HEK293 (cell line): ENCODE measurements at regions not wholly inside any gene's neighbourhood (a gene's known extent, or its start where the extent isn't known, plus 50 kb on each side); places are given as distances from the start of the nearest gene placed in this dataset.

Source experiments
- CTCF ChIA-PET: fragments of 350-600 bp; formaldehyde crosslinking; extraction: SDS; loops from one replicate; lab custom pipeline; 2021; ENCODE audit warnings: antibody characterized with exemption; lab: Yijun Ruan, JAX
- POLR2A ChIA-PET: fragments of 300-600 bp; formaldehyde crosslinking; extraction: SDS; loops from one replicate; lab custom pipeline; 2020; ENCODE audit warnings: antibody characterized with exemption, inconsistent platforms; lab: Yijun Ruan, JAX
- H3K27ac ChIP-seq: fragments of 200-500 bp; sonication (Bioruptor generic); 2 replicates; pipeline ENCODE4 v1.5.1; 2014; ENCODE audit warnings: low read depth, low read length, control low read depth, inconsistent platforms; ENCODE audit errors: extremely low read depth
- H3K36me3 ChIP-seq, 2 experiments: fragments of 200-500 bp in 1 of 2; sonication (Bioruptor generic) in 1 of 2; 1 replicate in 1 of 2; 2 replicates in 1 of 2; pipeline ENCODE4 v1.5.1; 2014 to 2017; ENCODE audit warnings: inconsistent platforms in 2 of 2, low read length in 2 of 2; ENCODE audit not compliant: control insufficient read depth in 2 of 2, insufficient read depth in 1 of 2
- H3K4me1 ChIP-seq: fragments of 200-500 bp; sonication (Bioruptor generic); 2 replicates; pipeline ENCODE4 v1.5.1; 2014; ENCODE audit warnings: mild to moderate bottlenecking, low read length, inconsistent platforms; ENCODE audit not compliant: control insufficient read depth, insufficient read depth
- H3K4me3 ChIP-seq: 2 replicates; pipeline ENCODE4 v1.5.1; 2011; ENCODE audit warnings: low read depth, mild to moderate bottlenecking, control low read depth, low read length, moderate library complexity
- H3K9me3 ChIP-seq: fragments of 200-500 bp; sonication (Bioruptor generic); 2 replicates; pipeline ENCODE4 v1.5.1; 2014; ENCODE audit warnings: low read depth, low read length, inconsistent platforms; ENCODE audit not compliant: control insufficient read depth, insufficient read depth
- ATF2 ChIP-seq: fragments of 450-650 bp; formaldehyde crosslinking; IDR thresholded peaks from 2 replicates; pipeline ENCODE4 v1.5.1; 2016; ENCODE audit warnings: missing biosample characterization, missing genetic modification characterization, low read depth
- MEIS1 ChIP-seq: sonication (generic); formaldehyde crosslinking; IDR thresholded peaks from 2 replicates; pipeline ENCODE4 v1.8.1; 2022; ENCODE audit warnings: missing genetic modification reagents, mild to moderate bottlenecking, borderline replicate concordance
- MZF1 ChIP-seq: fragments of 450-650 bp; formaldehyde crosslinking; IDR thresholded peaks from 2 replicates; pipeline ENCODE4 v1.5.1; 2017; ENCODE audit warnings: missing biosample characterization, missing genetic modification characterization, borderline replicate concordance
- PRDM10 ChIP-seq: fragments of 450-650 bp; formaldehyde crosslinking; IDR thresholded peaks from 2 replicates; pipeline ENCODE4 v1.5.1; 2016; ENCODE audit warnings: missing biosample characterization, missing genetic modification characterization
- SP3 ChIP-seq: fragments of 450-650 bp; formaldehyde crosslinking; IDR thresholded peaks from 2 replicates; pipeline ENCODE4 v1.5.1; 2016; ENCODE audit warnings: missing biosample characterization, missing genetic modification characterization
- YY1 ChIP-seq: fragments of 450-650 bp; formaldehyde crosslinking; IDR thresholded peaks from 2 replicates; pipeline ENCODE4 v1.5.1; 2018; ENCODE audit warnings: missing biosample characterization, missing genetic modification characterization
- YY2 ChIP-seq: fragments of 450-650 bp; formaldehyde crosslinking; IDR thresholded peaks from 2 replicates; pipeline ENCODE4 v1.5.1; 2016; ENCODE audit warnings: missing biosample characterization, missing genetic modification characterization
- ZNF10 ChIP-seq: fragments of 450-650 bp; formaldehyde crosslinking; IDR thresholded peaks from 2 replicates; pipeline ENCODE4 v1.5.1; 2017; ENCODE audit warnings: missing biosample characterization, missing genetic modification characterization
- ZNF138 ChIP-seq: fragments of 450-650 bp; formaldehyde crosslinking; IDR thresholded peaks from 2 replicates; pipeline ENCODE4 v1.5.1; 2016; ENCODE audit warnings: missing biosample characterization, missing genetic modification characterization, borderline replicate concordance
- ZNF2 ChIP-seq: fragments of 450-650 bp; formaldehyde crosslinking; IDR thresholded peaks from 2 replicates; pipeline ENCODE4 v1.5.1; 2016; ENCODE audit warnings: missing biosample characterization, missing genetic modification characterization
- ZNF302 ChIP-seq: fragments of 450-650 bp; formaldehyde crosslinking; IDR thresholded peaks from 2 replicates; pipeline ENCODE4 v1.5.1; 2016; ENCODE audit warnings: missing biosample characterization, missing genetic modification characterization, low read depth
- ZNF366 ChIP-seq: fragments of 450-650 bp; formaldehyde crosslinking; conservative IDR thresholded peaks from 2 replicates; pipeline ENCODE4 v1.5.1; 2016; ENCODE audit warnings: missing biosample characterization, missing genetic modification characterization
- ZNF433 ChIP-seq: fragments of 450-650 bp; formaldehyde crosslinking; IDR thresholded peaks from 2 replicates; pipeline ENCODE4 v1.5.1; 2016; ENCODE audit warnings: missing biosample characterization, missing genetic modification characterization, low read depth
- ZNF529 ChIP-seq: fragments of 450-650 bp; formaldehyde crosslinking; IDR thresholded peaks from 2 replicates; pipeline ENCODE4 v1.5.1; 2017; ENCODE audit warnings: missing genetic modification characterization, missing biosample characterization; ENCODE audit not compliant: insufficient replicate concordance
- ZNF548 ChIP-seq: fragments of 450-650 bp; formaldehyde crosslinking; IDR thresholded peaks from 2 replicates; pipeline ENCODE4 v1.5.1; 2016; ENCODE audit warnings: missing biosample characterization, missing genetic modification characterization
- ZNF560 ChIP-seq: fragments of 450-650 bp; formaldehyde crosslinking; IDR thresholded peaks from 2 replicates; pipeline ENCODE4 v1.5.1; 2017; ENCODE audit warnings: missing biosample characterization, missing genetic modification characterization, borderline replicate concordance
- ZNF624 ChIP-seq: fragments of 450-650 bp; formaldehyde crosslinking; IDR thresholded peaks from 2 replicates; pipeline ENCODE4 v1.5.1; 2017; ENCODE audit warnings: missing biosample characterization, missing genetic modification characterization
- ZNF626 ChIP-seq: fragments of 450-650 bp; sonication (Bioruptor Pico); formaldehyde crosslinking; IDR thresholded peaks from 2 replicates; pipeline ENCODE4 v1.5.1; 2018; ENCODE audit warnings: missing biosample characterization, missing genetic modification characterization, inconsistent platforms
- ZNF677 ChIP-seq: fragments of 450-650 bp; IDR thresholded peaks from 2 replicates; pipeline ENCODE4 v1.5.0; 2018; ENCODE audit warnings: missing biosample characterization, mild to moderate bottlenecking, missing genetic modification characterization, moderate library complexity
- ZNF747 ChIP-seq: fragments of 450-650 bp; formaldehyde crosslinking; IDR thresholded peaks from 2 replicates; pipeline ENCODE4 v1.5.1; 2016; ENCODE audit warnings: missing biosample characterization, missing genetic modification characterization
- ZNF768 ChIP-seq: fragments of 450-650 bp; formaldehyde crosslinking; IDR thresholded peaks from 2 replicates; pipeline ENCODE4 v1.5.1; 2018; ENCODE audit warnings: missing biosample characterization, mild to moderate bottlenecking, missing genetic modification characterization
- ZNF791 ChIP-seq: fragments of 450-650 bp; formaldehyde crosslinking; IDR thresholded peaks from 2 replicates; pipeline ENCODE4 v1.5.1; 2016; ENCODE audit warnings: missing biosample characterization, missing genetic modification characterization
- ZSCAN16 ChIP-seq: fragments of 450-650 bp; formaldehyde crosslinking; IDR thresholded peaks from 2 replicates; pipeline ENCODE4 v1.5.1; 2016; ENCODE audit warnings: missing biosample characterization, missing genetic modification characterization
- ZSCAN30 ChIP-seq: fragments of 450-650 bp; IDR thresholded peaks from 2 replicates; pipeline ENCODE4 v1.5.1; 2018; ENCODE audit warnings: missing biosample characterization, mild to moderate bottlenecking, missing genetic modification characterization, moderate library complexity
- TF ChIP-seq, protein P1 (sequence below): fragments of 450-650 bp; formaldehyde crosslinking; IDR thresholded peaks from 2 replicates; pipeline ENCODE4 v1.5.1; 2017; ENCODE audit warnings: missing biosample characterization, missing genetic modification characterization
- TF ChIP-seq, protein P2 (sequence below): fragments of 450-650 bp; formaldehyde crosslinking; IDR thresholded peaks from 2 replicates; pipeline ENCODE4 v1.5.1; 2016; ENCODE audit warnings: missing biosample characterization, missing genetic modification characterization, low read depth

GRCh38 chr2:160610041-160610440, 116.4 kb upstream of the RBMS1 start:
- ChIA-PET CTCF (no interaction called here), POLR2A (no interaction called here)
- Histone ChIP-seq H3K4me1 (no peaks in the 10 kb centered on the region), H3K36me3 (no peaks in the 10 kb centered on the region)
- no peak for TF ChIP-seq ZNF560 (tag by site-specific recombination)
- no peak for TF ChIP-seq ZNF768 (tag by site-specific recombination)
- no peak for TF ChIP-seq ZNF791
- TF ChIP-seq ZNF366 (tag by site-specific recombination): no peak
- TF ChIP-seq MZF1 (tag by site-specific recombination): no peak
- no peak for TF ChIP-seq ZNF529 (tag by site-specific recombination)
- TF ChIP-seq, all 188 proteins: peak for 0
- H3K4me3 ChIP-seq: no peak overlapping the region
- H3K9me3 ChIP-seq: no peaks in the 10 kb centered on the region
- H3K27ac ChIP-seq: no peak overlapping the region

- H3K36me3 ChIP-seq: no peaks in the 10 kb centered on the region
- no peaks in the 10 kb centered on the region for H3K4me1 ChIP-seq
- ChIA-PET CTCF (no interaction called here), POLR2A (no interaction called here)
- H3K4me3 ChIP-seq: no peak overlapping the region
- H3K27ac ChIP-seq: no peak overlapping the region
- no peak for TF ChIP-seq YY2 (tag by site-specific recombination)
- no peak for TF ChIP-seq ZNF624 (tag by site-specific recombination)
- TF ChIP-seq ZNF548 (tag by site-specific recombination): no peak
- TF ChIP-seq ZNF2 (tag by site-specific recombination): no peak
- no peak for TF ChIP-seq ZNF433
- TF ChIP-seq MEIS1 (CRISPR knock-in tag): no peak
- no peak for TF ChIP-seq ZNF10 (tag by site-specific recombination)
- no peak for TF ChIP-seq ZNF626
- no peak for TF ChIP-seq ZNF677 (tag by site-specific recombination)
- no peak for TF ChIP-seq ZNF747 (tag by site-specific recombination)
- TF ChIP-seq, protein P1, sequence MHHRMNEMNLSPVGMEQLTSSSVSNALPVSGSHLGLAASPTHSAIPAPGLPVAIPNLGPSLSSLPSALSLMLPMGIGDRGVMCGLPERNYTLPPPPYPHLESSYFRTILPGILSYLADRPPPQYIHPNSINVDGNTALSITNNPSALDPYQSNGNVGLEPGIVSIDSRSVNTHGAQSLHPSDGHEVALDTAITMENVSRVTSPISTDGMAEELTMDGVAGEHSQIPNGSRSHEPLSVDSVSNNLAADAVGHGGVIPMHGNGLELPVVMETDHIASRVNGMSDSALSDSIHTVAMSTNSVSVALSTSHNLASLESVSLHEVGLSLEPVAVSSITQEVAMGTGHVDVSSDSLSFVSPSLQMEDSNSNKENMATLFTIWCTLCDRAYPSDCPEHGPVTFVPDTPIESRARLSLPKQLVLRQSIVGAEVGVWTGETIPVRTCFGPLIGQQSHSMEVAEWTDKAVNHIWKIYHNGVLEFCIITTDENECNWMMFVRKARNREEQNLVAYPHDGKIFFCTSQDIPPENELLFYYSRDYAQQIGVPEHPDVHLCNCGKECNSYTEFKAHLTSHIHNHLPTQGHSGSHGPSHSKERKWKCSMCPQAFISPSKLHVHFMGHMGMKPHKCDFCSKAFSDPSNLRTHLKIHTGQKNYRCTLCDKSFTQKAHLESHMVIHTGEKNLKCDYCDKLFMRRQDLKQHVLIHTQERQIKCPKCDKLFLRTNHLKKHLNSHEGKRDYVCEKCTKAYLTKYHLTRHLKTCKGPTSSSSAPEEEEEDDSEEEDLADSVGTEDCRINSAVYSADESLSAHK (tag by site-specific recombination): no peak
- no peak for TF ChIP-seq ZSCAN30 (tag by site-specific recombination)
- TF ChIP-seq PRDM10 (tag by site-specific recombination): no peak
- no peak for TF ChIP-seq SP3
- no peak for TF ChIP-seq ZNF302 (tag by site-specific recombination)
- TF ChIP-seq ATF2 (tag by site-specific recombination): no peak
- no peak for TF ChIP-seq ZSCAN16 (tag by site-specific recombination)
- TF ChIP-seq ZNF138 (tag by site-specific recombination): no peak
- TF ChIP-seq, protein P2, sequence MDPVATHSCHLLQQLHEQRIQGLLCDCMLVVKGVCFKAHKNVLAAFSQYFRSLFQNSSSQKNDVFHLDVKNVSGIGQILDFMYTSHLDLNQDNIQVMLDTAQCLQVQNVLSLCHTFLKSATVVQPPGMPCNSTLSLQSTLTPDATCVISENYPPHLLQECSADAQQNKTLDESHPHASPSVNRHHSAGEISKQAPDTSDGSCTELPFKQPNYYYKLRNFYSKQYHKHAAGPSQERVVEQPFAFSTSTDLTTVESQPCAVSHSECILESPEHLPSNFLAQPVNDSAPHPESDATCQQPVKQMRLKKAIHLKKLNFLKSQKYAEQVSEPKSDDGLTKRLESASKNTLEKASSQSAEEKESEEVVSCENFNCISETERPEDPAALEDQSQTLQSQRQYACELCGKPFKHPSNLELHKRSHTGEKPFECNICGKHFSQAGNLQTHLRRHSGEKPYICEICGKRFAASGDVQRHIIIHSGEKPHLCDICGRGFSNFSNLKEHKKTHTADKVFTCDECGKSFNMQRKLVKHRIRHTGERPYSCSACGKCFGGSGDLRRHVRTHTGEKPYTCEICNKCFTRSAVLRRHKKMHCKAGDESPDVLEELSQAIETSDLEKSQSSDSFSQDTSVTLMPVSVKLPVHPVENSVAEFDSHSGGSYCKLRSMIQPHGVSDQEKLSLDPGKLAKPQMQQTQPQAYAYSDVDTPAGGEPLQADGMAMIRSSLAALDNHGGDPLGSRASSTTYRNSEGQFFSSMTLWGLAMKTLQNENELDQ (tag by site-specific recombination): no peak
- no peak for TF ChIP-seq YY1
- no peaks in the 10 kb centered on the region for H3K9me3 ChIP-seq
These were observed 118.8 kb upstream of the RBMS1 start for GRCh38 chr2:160612266-160612856.
